Gastroesophageal sphincter (tissue), 3 donors: ENCODE measurements at regions not wholly inside any gene's neighbourhood (a gene's known extent, or its start where the extent isn't known, plus 50 kb on each side); places are given as distances from the start of the nearest gene placed in this dataset.

Experiments used
- EP300 ChIP-seq: sonication (generic); formaldehyde crosslinking; IDR thresholded peaks from one replicate; pipeline ENCODE4 v1.6.1; 2017; ENCODE audit warnings: antibody characterized with exemption, mild to moderate bottlenecking
- POLR2A ChIP-seq, 2 donors: fragments of 450-650 bp; IDR thresholded peaks; one replicate each; pipeline ENCODE4 v1.6.1; 2017; ENCODE audit warnings: antibody characterized with exemption in 2 of 2, mild to moderate bottlenecking in 2 of 2, moderate library complexity in 1 of 2
- TF ChIP-seq, protein P1 (sequence below), 4 experiments: fragments of 200-600 bp in 2 of 4; fragments of 450-650 bp in 2 of 4; sonication (generic) in 1 of 4; IDR thresholded peaks; one replicate each; pipeline ENCODE4 v1.5.1; 2017 to 2019; ENCODE audit warnings: antibody characterized with exemption in 4 of 4, mild to moderate bottlenecking in 2 of 4, moderate library complexity in 2 of 4

DNA sequence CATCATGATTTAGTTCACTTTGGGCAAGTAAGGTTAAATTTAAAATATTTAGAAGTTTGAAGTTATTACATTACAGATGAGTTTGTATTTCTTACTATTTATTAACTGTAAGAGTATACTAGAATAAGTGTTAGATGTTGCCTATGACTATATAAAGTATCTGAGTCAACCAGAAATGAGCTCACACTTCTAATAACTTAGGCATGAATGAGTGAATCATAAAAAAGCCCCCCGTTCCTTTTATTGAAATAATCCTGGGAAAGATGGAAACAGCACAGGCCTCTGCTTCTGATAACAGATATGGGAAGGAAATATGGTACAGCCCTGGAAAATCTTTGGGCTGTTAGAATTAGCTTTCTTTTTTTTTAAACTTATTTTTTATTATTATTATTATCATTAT is 66.6 kb upstream of the TGFBR2 start:
- TF ChIP-seq, protein P1, sequence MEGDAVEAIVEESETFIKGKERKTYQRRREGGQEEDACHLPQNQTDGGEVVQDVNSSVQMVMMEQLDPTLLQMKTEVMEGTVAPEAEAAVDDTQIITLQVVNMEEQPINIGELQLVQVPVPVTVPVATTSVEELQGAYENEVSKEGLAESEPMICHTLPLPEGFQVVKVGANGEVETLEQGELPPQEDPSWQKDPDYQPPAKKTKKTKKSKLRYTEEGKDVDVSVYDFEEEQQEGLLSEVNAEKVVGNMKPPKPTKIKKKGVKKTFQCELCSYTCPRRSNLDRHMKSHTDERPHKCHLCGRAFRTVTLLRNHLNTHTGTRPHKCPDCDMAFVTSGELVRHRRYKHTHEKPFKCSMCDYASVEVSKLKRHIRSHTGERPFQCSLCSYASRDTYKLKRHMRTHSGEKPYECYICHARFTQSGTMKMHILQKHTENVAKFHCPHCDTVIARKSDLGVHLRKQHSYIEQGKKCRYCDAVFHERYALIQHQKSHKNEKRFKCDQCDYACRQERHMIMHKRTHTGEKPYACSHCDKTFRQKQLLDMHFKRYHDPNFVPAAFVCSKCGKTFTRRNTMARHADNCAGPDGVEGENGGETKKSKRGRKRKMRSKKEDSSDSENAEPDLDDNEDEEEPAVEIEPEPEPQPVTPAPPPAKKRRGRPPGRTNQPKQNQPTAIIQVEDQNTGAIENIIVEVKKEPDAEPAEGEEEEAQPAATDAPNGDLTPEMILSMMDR (IDR thresholded peaks at IDR 0.05): no peak
- TF ChIP-seq POLR2A (IDR thresholded peaks at IDR 0.05) (no peak), EP300 (no peak)
